Neural cell (in vitro differentiated cells): ENCODE measurements at regions not wholly inside any gene's neighbourhood (a gene's known extent, or its start where the extent isn't known, plus 50 kb on each side); places are given as distances from the start of the nearest gene placed in this dataset.

Experiments used
- H2AFZ ChIP-seq: fragments of 200-600, 300-800 bp; sonication (generic), shearing (Covaris generic); 2 replicates; pipeline ENCODE4 v1.6.0; 2014; ENCODE audit warnings: low read depth, mild to moderate bottlenecking, antibody characterized with exemption, low read length, moderate library complexity
- H3F3A ChIP-seq: fragments of 200-600 bp; shearing (Covaris generic); 2 replicates; pipeline ENCODE4 v1.6.1; 2016; ENCODE audit warnings: mild to moderate bottlenecking, moderate library complexity, mixed read lengths, antibody characterized with exemption, low read length; ENCODE audit not compliant: insufficient read depth, poor library complexity, severe bottlenecking
- H3K27ac ChIP-seq: fragments of 200-600, 300-800 bp; sonication (generic), shearing (Covaris generic); 2 replicates; pipeline ENCODE4 v1.5.1; 2014; ENCODE audit warnings: mild to moderate bottlenecking, low read length, moderate library complexity
- H3K27me3 ChIP-seq: fragments of 300-800, 200-600 bp; sonication (generic), shearing (Covaris generic); 2 replicates; pipeline ENCODE4 v1.6.0; 2014; ENCODE audit warnings: mild to moderate bottlenecking, low read depth, low read length, moderate library complexity; ENCODE audit not compliant: insufficient read depth
- H3K36me3 ChIP-seq: fragments of 300-800, 200-600 bp; sonication (generic), shearing (Covaris generic); 2 replicates; pipeline ENCODE4 v1.5.1; 2014; ENCODE audit warnings: mild to moderate bottlenecking, antibody characterized with exemption, low read length, moderate library complexity; ENCODE audit not compliant: insufficient read depth
- H3K4me2 ChIP-seq: fragments of 300-800, 200-600 bp; sonication (generic), shearing (Covaris generic); 2 replicates; pipeline ENCODE4 v1.6.0; 2014; ENCODE audit warnings: mild to moderate bottlenecking, low read length
- H3K4me3 ChIP-seq: fragments of 300-800, 200-600 bp; sonication (generic), shearing (Covaris generic); 2 replicates; pipeline ENCODE4 v1.5.1; 2014; ENCODE audit warnings: mild to moderate bottlenecking, low read length, moderate library complexity
- H3K79me2 ChIP-seq: fragments of 200-600 bp; shearing (Covaris generic); replicated peaks from 2 replicates; pipeline ENCODE4 v1.6.0; 2014; ENCODE audit warnings: mild to moderate bottlenecking, low read length, moderate library complexity; ENCODE audit not compliant: insufficient read depth
- H3K9ac ChIP-seq: fragments of 300-800, 200-600 bp; sonication (generic), shearing (Covaris generic); 2 replicates; pipeline ENCODE4 v1.6.1; 2016; ENCODE audit warnings: mild to moderate bottlenecking, low read length, mixed read lengths
- H3K9me2 ChIP-seq: fragments of 200-600 bp; shearing (Covaris generic); 2 replicates; pipeline ENCODE4 v1.6.1; 2016; ENCODE audit warnings: mild to moderate bottlenecking, low read length, mixed read lengths; ENCODE audit not compliant: insufficient read depth
- H3K9me3 ChIP-seq: fragments of 200-600, 300-800 bp; sonication (generic), shearing (Covaris generic); 2 replicates; pipeline ENCODE4 v1.6.1; 2016; ENCODE audit warnings: mild to moderate bottlenecking, mixed run types, low read length, moderate library complexity, mixed read lengths
- H4K20me1 ChIP-seq: fragments of 200-600 bp; shearing (Covaris generic); 2 replicates; pipeline ENCODE4 v1.6.1; 2016; ENCODE audit warnings: mild to moderate bottlenecking, mixed run types; ENCODE audit not compliant: insufficient read depth
- EP300 ChIP-seq: fragments of 450-650 bp; conservative IDR thresholded peaks from 2 replicates; pipeline ENCODE4 v1.6.1; 2014; ENCODE audit warnings: antibody characterized with exemption, mild to moderate bottlenecking, moderate library complexity; ENCODE audit not compliant: poor library complexity, severe bottlenecking
- EZH2 ChIP-seq: fragments of 200-600, 300-800 bp; shearing (Covaris generic), sonication (generic); IDR thresholded peaks from 2 replicates; pipeline ENCODE4 v1.6.1; 2014; ENCODE audit warnings: antibody characterized with exemption, low read length, borderline replicate concordance, mild to moderate bottlenecking; ENCODE audit not compliant: insufficient read depth, poor library complexity, severe bottlenecking
- MXI1 ChIP-seq: fragments of 450-650 bp; conservative IDR thresholded peaks from 2 replicates; pipeline ENCODE4 v1.6.1; 2014; ENCODE audit warnings: antibody characterized with exemption, mild to moderate bottlenecking; ENCODE audit not compliant: poor library complexity, severe bottlenecking
- POLR2AphosphoS5 ChIP-seq: IDR thresholded peaks from 2 replicates; pipeline ENCODE4 v1.6.1; 2012
- RAD21 ChIP-seq: fragments of 450-650 bp; conservative IDR thresholded peaks from 2 replicates; pipeline ENCODE4 v1.6.1; 2014; ENCODE audit warnings: antibody characterized with exemption, mild to moderate bottlenecking, moderate library complexity
- SMC3 ChIP-seq: fragments of 450-650 bp; conservative IDR thresholded peaks from 2 replicates; pipeline ENCODE4 v1.6.1; 2014; ENCODE audit warnings: antibody characterized with exemption, mild to moderate bottlenecking, moderate library complexity; ENCODE audit not compliant: poor library complexity
- TF ChIP-seq, protein P1 (sequence below): IDR thresholded peaks from 2 replicates; pipeline ENCODE4 v1.6.1; 2012; ENCODE audit warnings: borderline replicate concordance
- TF ChIP-seq, protein P2 (sequence below): fragments of 450-650 bp; IDR thresholded peaks from 2 replicates; pipeline ENCODE4 v1.5.1; 2014; ENCODE audit warnings: antibody characterized with exemption, mild to moderate bottlenecking, moderate library complexity; ENCODE audit not compliant: poor library complexity, severe bottlenecking

DNA sequence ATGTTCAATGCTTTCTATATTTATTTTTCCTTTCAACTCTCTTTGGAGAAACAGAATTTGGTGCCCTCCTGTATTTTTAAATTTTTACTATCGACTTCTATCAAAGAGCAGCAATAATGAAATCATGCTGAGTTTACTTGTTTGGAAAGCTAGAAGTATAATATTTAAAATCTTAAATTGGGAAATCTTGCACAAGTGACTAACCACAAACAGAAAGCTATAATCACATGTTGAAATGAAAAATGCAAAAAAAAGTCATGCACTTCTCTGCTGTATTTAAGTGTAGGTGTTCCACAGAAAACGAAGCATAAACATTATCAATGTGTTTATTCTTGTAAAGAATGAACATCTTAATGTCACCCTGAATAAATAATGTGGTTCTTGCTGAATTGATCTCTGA lies 306.1 kb downstream of the PCDH18 start:
- H3K9ac ChIP-seq, result no peak overlapping the region
- TF ChIP-seq RAD21, result no peak
- no peak overlapping the region for H2AFZ ChIP-seq
- no peak overlapping the region for H3K4me3 ChIP-seq
- H3K36me3 ChIP-seq, result no peaks in the 10 kb centered on the region
- no peaks in the 10 kb centered on the region for H3K9me2 ChIP-seq
- H3K79me2 ChIP-seq, result no peaks in the 10 kb centered on the region
- H3K9me3 ChIP-seq, result no peaks in the 10 kb centered on the region
- no peak overlapping the region for H3K4me2 ChIP-seq
- H4K20me1 ChIP-seq, result no peaks in the 10 kb centered on the region
- H3K27me3 ChIP-seq, result no peaks in the 10 kb centered on the region
- H3F3A ChIP-seq, result no peaks in the 10 kb centered on the region
- H3K27ac ChIP-seq, result no peak overlapping the region

DNA sequence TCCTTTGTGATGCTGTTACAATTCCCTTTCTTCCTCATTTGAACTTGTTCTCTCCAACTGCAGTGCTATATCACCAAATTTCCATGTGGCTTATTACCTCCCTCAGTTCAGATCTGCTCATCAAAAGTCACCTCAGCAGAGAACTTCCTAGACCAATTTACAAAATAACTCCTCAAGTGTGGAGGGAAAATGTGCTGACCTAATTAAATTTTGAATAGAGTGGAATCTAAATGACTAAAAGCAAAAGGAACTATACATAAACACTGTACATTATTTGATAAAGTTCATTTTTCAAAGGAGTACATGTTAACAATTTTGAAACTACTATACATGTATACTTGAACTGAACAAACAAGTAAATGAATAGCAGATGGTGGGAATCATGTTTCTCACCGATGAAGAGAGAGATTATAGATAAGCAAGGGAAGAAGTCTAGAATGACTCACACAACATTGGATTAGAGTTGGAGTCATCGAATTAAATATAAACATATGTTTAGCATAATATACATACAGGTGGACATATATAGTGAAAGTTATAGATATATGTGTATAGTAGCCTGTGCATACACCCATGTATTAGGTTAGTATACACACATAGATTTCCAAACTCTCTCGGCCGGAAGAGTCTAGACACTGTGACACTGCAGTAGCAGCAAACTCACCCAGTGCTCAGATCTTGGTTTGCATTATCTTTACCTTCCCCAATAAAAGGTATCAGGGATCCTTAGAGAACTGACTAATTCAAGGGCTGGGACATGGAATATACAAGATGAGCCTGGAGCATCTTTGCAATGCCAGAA lies 318.7 kb downstream of the PCDH18 start:
- TF ChIP-seq, protein P1, sequence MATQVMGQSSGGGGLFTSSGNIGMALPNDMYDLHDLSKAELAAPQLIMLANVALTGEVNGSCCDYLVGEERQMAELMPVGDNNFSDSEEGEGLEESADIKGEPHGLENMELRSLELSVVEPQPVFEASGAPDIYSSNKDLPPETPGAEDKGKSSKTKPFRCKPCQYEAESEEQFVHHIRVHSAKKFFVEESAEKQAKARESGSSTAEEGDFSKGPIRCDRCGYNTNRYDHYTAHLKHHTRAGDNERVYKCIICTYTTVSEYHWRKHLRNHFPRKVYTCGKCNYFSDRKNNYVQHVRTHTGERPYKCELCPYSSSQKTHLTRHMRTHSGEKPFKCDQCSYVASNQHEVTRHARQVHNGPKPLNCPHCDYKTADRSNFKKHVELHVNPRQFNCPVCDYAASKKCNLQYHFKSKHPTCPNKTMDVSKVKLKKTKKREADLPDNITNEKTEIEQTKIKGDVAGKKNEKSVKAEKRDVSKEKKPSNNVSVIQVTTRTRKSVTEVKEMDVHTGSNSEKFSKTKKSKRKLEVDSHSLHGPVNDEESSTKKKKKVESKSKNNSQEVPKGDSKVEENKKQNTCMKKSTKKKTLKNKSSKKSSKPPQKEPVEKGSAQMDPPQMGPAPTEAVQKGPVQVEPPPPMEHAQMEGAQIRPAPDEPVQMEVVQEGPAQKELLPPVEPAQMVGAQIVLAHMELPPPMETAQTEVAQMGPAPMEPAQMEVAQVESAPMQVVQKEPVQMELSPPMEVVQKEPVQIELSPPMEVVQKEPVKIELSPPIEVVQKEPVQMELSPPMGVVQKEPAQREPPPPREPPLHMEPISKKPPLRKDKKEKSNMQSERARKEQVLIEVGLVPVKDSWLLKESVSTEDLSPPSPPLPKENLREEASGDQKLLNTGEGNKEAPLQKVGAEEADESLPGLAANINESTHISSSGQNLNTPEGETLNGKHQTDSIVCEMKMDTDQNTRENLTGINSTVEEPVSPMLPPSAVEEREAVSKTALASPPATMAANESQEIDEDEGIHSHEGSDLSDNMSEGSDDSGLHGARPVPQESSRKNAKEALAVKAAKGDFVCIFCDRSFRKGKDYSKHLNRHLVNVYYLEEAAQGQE, result no peak
- no peak for TF ChIP-seq EP300
- no peak for TF ChIP-seq MXI1
- TF ChIP-seq SMC3, result no peak
- no peak for TF ChIP-seq RAD21
- TF ChIP-seq EZH2, result no peak
- no peak for TF ChIP-seq POLR2AphosphoS5
- TF ChIP-seq, protein P2, sequence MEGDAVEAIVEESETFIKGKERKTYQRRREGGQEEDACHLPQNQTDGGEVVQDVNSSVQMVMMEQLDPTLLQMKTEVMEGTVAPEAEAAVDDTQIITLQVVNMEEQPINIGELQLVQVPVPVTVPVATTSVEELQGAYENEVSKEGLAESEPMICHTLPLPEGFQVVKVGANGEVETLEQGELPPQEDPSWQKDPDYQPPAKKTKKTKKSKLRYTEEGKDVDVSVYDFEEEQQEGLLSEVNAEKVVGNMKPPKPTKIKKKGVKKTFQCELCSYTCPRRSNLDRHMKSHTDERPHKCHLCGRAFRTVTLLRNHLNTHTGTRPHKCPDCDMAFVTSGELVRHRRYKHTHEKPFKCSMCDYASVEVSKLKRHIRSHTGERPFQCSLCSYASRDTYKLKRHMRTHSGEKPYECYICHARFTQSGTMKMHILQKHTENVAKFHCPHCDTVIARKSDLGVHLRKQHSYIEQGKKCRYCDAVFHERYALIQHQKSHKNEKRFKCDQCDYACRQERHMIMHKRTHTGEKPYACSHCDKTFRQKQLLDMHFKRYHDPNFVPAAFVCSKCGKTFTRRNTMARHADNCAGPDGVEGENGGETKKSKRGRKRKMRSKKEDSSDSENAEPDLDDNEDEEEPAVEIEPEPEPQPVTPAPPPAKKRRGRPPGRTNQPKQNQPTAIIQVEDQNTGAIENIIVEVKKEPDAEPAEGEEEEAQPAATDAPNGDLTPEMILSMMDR, result no peak
- no peaks in the 10 kb centered on the region for H3F3A ChIP-seq
- H3K4me3 ChIP-seq, result no peak overlapping the region
- no peaks in the 10 kb centered on the region for H4K20me1 ChIP-seq
- no peak overlapping the region for H3K9ac ChIP-seq
- no peak overlapping the region for H3K4me2 ChIP-seq
- H3K9me2 ChIP-seq, result no peaks in the 10 kb centered on the region
- H3K27me3 ChIP-seq, result no peaks in the 10 kb centered on the region
- no peak overlapping the region for H3K27ac ChIP-seq
- no peak overlapping the region for H2AFZ ChIP-seq
- no peaks in the 10 kb centered on the region for H3K9me3 ChIP-seq
- H3K79me2 ChIP-seq, result no peaks in the 10 kb centered on the region
- H3K36me3 ChIP-seq, result no peaks in the 10 kb centered on the region

DNA sequence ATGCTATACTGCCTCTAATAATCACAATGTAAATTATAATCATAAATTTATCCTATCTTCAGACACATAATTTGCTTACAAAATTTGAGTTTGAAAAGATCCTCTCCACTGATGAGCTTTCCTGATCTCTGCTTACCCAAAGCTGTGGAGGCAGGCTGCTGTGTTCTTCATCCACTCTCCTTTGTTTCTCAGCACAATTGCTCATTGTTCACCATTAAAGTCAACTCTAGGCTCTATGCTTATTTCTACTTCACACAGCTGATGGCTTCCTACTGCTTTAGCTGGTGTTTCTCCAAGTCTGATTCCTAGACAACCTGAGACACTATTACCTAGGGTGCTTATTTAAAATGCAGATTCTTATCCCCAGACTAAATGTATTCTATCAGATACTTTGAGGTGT lies 319.7 kb downstream of the PCDH18 start:
- no peak for TF ChIP-seq EP300
- TF ChIP-seq EZH2, result no peak
- no peak for TF ChIP-seq RAD21
- TF ChIP-seq POLR2AphosphoS5, result no peak
- TF ChIP-seq SMC3, result no peak
- H3K9me3 ChIP-seq, result no peaks in the 10 kb centered on the region
- H3K9ac ChIP-seq, result no peak overlapping the region

More for the DNA sequence above, 319.7 kb downstream of the PCDH18 start:
- Histone ChIP-seq H3F3A (no peaks in the 10 kb centered on the region), H4K20me1 (no peaks in the 10 kb centered on the region), H3K9me2 (no peaks in the 10 kb centered on the region), H2AFZ (no peak overlapping the region), H3K36me3 (no peaks in the 10 kb centered on the region), H3K79me2 (no peaks in the 10 kb centered on the region), H3K27ac (no peak overlapping the region), H3K27me3 (no peaks in the 10 kb centered on the region), H3K4me2 (no peak overlapping the region), H3K4me3 (no peak overlapping the region)
